ENCODE measurements at regions not wholly inside any gene's neighbourhood (a gene's known extent, or its start where the extent isn't known, plus 50 kb on each side); places are given as distances from the start of the nearest gene placed in this dataset.
"Not testable (repeated sequence)": the region's sequence is repeated elsewhere in the genome, so short reads cannot be mapped to it uniquely, and the experiment has no call there.

GRCh38 chr14:30020271-30020670 lies 92.6 kb upstream of the PRKD1 start:
- H3K27ac Mint-ChIP-seq = no peak overlapping the region
- intact Hi-C loops (cut with DNase I, micrococcal nuclease) = no loop called here
- ChIA-PET POLR2A (no interaction called here), CTCF (interaction anchor here (0.7 kb wide), 1 partner anchor 182 kb away, joined by 4 read pairs; no protein-coding TSS in a partner anchor)
- H3K27me3 Mint-ChIP-seq = no peaks in the 10 kb centered on the region
- DNase-seq (no peak), ATAC-seq (no peak)
- no peak overlapping the region for H3K4me3 Mint-ChIP-seq
- H3K36me3 Mint-ChIP-seq (ENCODE audit: low read depth) = no peaks in the 10 kb centered on the region
- H3K9me3 Mint-ChIP-seq (ENCODE audit: low read depth) = peaks cover 8% of the 10 kb centered on the region
- H3K4me1 Mint-ChIP-seq = no peaks in the 10 kb centered on the region

DNA sequence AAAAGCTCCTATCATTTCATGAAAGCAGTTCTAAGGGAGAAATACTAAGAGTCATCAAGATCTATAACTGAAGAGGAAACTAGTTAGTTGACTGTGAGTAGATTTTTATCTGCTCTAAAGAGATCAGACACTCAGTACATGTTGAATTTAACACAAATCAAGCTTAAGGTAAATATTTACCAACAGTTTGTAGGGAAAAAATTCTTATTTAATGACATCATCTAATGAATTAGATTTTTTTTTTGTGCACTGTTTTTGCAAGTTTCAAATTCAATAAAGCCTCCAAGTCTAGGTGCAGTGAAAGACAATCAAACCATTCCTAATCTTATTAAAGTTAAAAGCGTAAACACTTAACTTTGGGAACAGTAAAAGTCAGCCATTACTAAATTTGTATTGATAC lies 93.0 kb upstream of the PRKD1 start:
- H3K4me3 Mint-ChIP-seq = no peak overlapping the region

GRCh38 chr14:30023350-30023749 lies 95.7 kb upstream of the PRKD1 start:
- H3K36me3 Mint-ChIP-seq (ENCODE audit: low read depth); DNase-seq; H3K4me3 Mint-ChIP-seq; POLR2A ChIA-PET; ATAC-seq; H3K4me1 Mint-ChIP-seq; H3K9me3 Mint-ChIP-seq (ENCODE audit: low read depth); H3K27me3 Mint-ChIP-seq; H3K27ac Mint-ChIP-seq; intact Hi-C loops (cut with DNase I, micrococcal nuclease); CTCF ChIA-PET: not testable (repeated sequence)

More for the DNA sequence above, 93.0 kb upstream of the PRKD1 start:
- POLR2A ChIA-PET = no interaction called here
- Mint-ChIP-seq H3K9me3 (ENCODE audit: low read depth) (peaks cover 8% of the 10 kb centered on the region), H3K27ac (no peak overlapping the region), H3K4me1 (no peaks in the 10 kb centered on the region), H3K27me3 (no peaks in the 10 kb centered on the region), H3K36me3 (ENCODE audit: low read depth) (no peaks in the 10 kb centered on the region)
- no peak for ATAC-seq
- intact Hi-C loops (cut with DNase I, micrococcal nuclease) = no loop called here
- CTCF ChIA-PET = interaction anchor here (0.7 kb wide), 1 partner anchor 183 kb away, joined by 4 read pairs; no protein-coding TSS in a partner anchor
- DNase-seq = no peak

DNA sequence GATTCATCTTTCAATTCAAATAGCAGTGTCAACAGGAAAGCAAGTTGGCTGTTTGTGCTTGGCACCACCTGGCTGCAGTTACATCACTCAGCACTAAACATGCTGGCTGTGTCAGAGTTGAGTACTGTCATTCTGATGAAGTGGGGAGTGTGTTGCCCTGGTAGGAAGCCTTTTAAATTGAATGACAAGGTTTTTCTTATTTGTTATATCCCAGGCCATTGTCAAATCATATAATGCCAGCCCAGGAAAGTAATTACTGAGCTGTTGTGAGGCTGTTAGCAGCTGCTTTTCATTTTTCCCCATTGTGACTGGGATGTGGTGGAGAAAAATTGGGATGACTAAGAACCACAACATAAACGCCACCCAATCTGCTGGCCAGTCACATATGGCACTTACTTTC lies 106.5 kb upstream of the PRKD1 start:
- Mint-ChIP-seq H3K27me3 (no peaks in the 10 kb centered on the region), H3K36me3 (ENCODE audit: low read depth) (no peaks in the 10 kb centered on the region), H3K4me1 (no peaks in the 10 kb centered on the region), H3K27ac (no peak overlapping the region), H3K4me3 (no peak overlapping the region), H3K9me3 (ENCODE audit: low read depth) (peaks cover 16% of the 10 kb centered on the region)
- ChIA-PET POLR2A (no interaction called here), CTCF (no interaction called here)
- no peak for ATAC-seq
- no peak for DNase-seq
- intact Hi-C loops (cut with DNase I, micrococcal nuclease) = no loop called here

GRCh38 chr14:30035361-30035760 lies 107.7 kb upstream of the PRKD1 start:
- intact Hi-C loops (cut with DNase I, micrococcal nuclease) = no loop called here
- no peaks in the 10 kb centered on the region for H3K27me3 Mint-ChIP-seq
- H3K27ac Mint-ChIP-seq = no peak overlapping the region
- ChIA-PET CTCF (no interaction called here), POLR2A (no interaction called here)
- ATAC-seq (no peak), DNase-seq (no peak)
- no peaks in the 10 kb centered on the region for H3K4me1 Mint-ChIP-seq
- H3K9me3 Mint-ChIP-seq (ENCODE audit: low read depth) = peaks cover 12% of the 10 kb centered on the region
- no peaks in the 10 kb centered on the region for H3K36me3 Mint-ChIP-seq (ENCODE audit: low read depth)
- no peak overlapping the region for H3K4me3 Mint-ChIP-seq

DNA sequence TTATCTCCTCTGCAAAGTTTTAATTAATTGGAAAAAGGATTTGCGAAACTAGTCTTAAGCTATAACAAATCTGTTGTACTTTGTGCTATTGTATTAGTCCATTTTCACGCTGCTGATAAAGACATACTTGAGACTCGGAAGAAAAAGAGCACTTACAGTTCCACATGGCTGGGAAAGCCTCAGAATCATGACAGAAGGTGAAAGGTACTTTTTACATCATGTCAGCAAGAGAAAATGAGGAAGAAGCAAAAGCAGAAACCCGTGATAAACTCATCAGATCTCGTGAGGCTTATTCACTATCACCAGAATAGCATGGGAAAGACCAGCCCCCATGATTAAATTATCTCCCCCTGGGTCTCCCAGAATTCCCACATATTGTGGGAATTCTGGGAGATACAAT lies 118.1 kb upstream of the PRKD1 start:
- peaks cover 9% of the 10 kb centered on the region for H3K9me3 Mint-ChIP-seq (ENCODE audit: low read depth)
- H3K4me3 Mint-ChIP-seq = no peak overlapping the region
- H3K36me3 Mint-ChIP-seq (ENCODE audit: low read depth) = no peaks in the 10 kb centered on the region
- no peaks in the 10 kb centered on the region for H3K27me3 Mint-ChIP-seq
- no peaks in the 10 kb centered on the region for H3K4me1 Mint-ChIP-seq
- H3K27ac Mint-ChIP-seq = no peak overlapping the region
- intact Hi-C loops (cut with DNase I, micrococcal nuclease) = no loop called here
- no peak for ATAC-seq
- POLR2A ChIA-PET = no interaction called here
- no peak for DNase-seq
- CTCF ChIA-PET = no interaction called here

DNA sequence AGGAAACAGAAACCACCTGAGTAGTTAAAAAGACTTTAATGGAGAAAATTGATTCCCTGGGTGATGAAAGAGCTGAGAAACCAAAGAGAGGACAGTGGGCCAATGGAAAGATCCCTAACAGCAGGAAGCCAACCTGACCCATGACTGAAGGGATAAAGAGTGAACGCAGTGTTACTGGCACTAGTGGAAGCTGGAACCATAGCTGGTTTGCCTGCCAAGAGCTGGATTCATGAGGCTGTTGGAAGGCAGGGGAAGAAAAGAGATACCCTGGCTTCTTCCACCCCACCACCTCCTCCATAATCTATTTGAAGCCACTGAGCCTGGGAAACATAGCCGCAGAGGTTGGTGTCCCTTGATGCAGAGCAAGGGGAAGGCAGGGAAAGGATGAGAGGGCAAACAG lies 125.5 kb upstream of the PRKD1 start:
- intact Hi-C loops (cut with DNase I, micrococcal nuclease) = no loop called here
- ChIA-PET POLR2A (no interaction called here), CTCF (no interaction called here)
- Mint-ChIP-seq H3K4me3 (no peak overlapping the region), H3K4me1 (no peaks in the 10 kb centered on the region), H3K36me3 (ENCODE audit: low read depth) (no peaks in the 10 kb centered on the region), H3K27me3 (no peaks in the 10 kb centered on the region), H3K27ac (no peak overlapping the region), H3K9me3 (ENCODE audit: low read depth) (peaks cover 7% of the 10 kb centered on the region)
- no peak for ATAC-seq
- no peak for DNase-seq

DNA sequence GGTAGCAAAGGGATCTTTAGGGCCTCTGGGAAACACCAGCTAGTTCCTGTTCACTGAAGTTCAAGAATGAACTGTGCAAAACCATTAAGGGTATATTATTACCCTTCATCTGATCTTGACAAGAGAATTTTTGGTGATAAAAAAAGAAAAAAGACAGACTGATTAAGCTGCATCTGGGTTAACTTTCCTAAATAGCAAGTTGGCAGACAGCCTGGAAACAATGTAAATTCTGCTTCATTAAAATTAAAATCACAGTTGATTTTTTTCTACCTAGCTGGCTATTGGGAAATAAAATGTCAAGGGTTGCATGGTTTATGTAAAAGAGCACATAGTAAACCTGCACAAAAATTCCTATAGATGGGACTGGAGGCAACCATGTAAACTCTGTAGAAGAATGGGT lies 126.6 kb upstream of the PRKD1 start:
- Mint-ChIP-seq H3K36me3 (ENCODE audit: low read depth) (no peaks in the 10 kb centered on the region), H3K27ac (no peak overlapping the region), H3K4me3 (no peak overlapping the region), H3K4me1 (no peaks in the 10 kb centered on the region), H3K9me3 (ENCODE audit: low read depth) (peaks cover 4% of the 10 kb centered on the region), H3K27me3 (no peaks in the 10 kb centered on the region)
- DNase-seq (no peak), ATAC-seq (no peak)
- ChIA-PET POLR2A (no interaction called here), CTCF (interaction anchor here (0.7 kb wide), 1 partner anchor 1966 kb away, joined by 3 read pairs; no protein-coding TSS in a partner anchor)
- intact Hi-C loops (cut with DNase I, micrococcal nuclease) = no loop called here

DNA sequence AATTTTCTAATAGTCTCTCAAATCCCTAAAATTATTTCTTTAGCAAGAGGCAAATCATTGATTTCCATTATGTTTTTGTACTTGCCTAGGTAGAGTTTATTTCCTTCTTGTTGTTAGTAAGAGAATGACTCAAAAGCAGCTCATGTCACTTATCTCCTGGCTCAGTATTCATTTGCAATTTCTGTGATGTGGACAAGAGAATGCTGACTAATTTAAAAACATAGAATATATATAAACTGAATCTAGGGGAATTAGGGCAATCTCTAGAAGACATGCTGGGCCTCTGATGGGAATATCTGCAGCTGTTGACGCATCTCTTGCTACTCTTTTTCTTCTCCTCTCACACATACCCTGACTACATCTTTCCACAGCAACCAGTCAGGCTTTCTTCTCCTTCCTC lies 130.8 kb upstream of the PRKD1 start:
- ChIA-PET CTCF (no interaction called here), POLR2A (no interaction called here)
- no peaks in the 10 kb centered on the region for H3K27me3 Mint-ChIP-seq
- H3K4me1 Mint-ChIP-seq = no peaks in the 10 kb centered on the region
- H3K36me3 Mint-ChIP-seq (ENCODE audit: low read depth) = no peaks in the 10 kb centered on the region
- H3K4me3 Mint-ChIP-seq = no peak overlapping the region
- H3K9me3 Mint-ChIP-seq (ENCODE audit: low read depth) = peaks cover 2% of the 10 kb centered on the region
- intact Hi-C loops (cut with DNase I, micrococcal nuclease) = no loop called here
- ATAC-seq (no peak), DNase-seq (no peak)
- H3K27ac Mint-ChIP-seq = no peak overlapping the region

DNA sequence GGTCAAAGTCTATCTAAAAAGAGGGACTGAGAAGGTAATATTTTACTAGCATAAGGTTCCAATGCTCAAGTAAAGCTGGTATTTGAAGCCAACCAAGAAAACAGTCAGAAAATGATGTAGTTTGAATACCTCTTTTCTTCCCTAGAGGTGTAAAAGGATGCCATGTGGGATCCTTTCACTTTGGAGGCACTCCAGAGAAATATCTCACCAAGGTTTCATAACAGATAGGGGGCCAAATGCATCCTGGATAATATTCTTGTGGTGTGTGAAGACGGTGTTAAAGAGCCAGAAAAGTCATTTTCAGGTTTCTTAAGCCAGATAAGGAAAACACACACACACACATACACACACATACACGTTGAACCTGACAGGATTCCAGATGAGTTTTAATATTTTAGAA lies 136.1 kb upstream of the PRKD1 start:
- Mint-ChIP-seq H3K9me3 (ENCODE audit: low read depth) (peaks cover 4% of the 10 kb centered on the region), H3K4me1 (no peaks in the 10 kb centered on the region), H3K27ac (no peak overlapping the region), H3K36me3 (ENCODE audit: low read depth) (no peaks in the 10 kb centered on the region), H3K27me3 (no peaks in the 10 kb centered on the region), H3K4me3 (no peak overlapping the region)
- intact Hi-C loops (cut with DNase I, micrococcal nuclease) = no loop called here
- no peak for ATAC-seq
- ChIA-PET CTCF (no interaction called here), POLR2A (no interaction called here)
- DNase-seq = no peak

DNA sequence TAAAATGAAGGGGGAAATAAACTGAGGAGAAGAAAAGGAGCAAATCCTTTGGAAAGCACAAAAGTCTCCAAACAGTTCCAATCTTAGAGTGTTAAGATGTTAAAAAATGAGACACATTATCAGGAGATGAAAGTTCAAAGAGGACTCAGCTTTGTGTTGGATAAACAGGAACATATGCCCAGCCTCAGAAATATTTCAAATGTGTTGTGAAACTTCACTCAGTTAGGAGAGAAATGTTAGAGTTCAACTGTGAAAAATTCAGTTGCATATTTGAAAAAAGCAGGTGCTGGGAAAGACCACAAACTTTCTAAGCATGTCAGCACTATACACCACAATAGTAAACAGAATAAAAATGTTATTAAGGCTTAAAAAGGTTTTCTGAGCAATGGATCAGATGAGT lies 136.8 kb upstream of the PRKD1 start:
- Mint-ChIP-seq H3K4me3 (no peak overlapping the region), H3K9me3 (ENCODE audit: low read depth) (peaks cover 4% of the 10 kb centered on the region), H3K27me3 (no peaks in the 10 kb centered on the region), H3K4me1 (no peaks in the 10 kb centered on the region), H3K36me3 (ENCODE audit: low read depth) (no peaks in the 10 kb centered on the region), H3K27ac (no peak overlapping the region)
- DNase-seq (no peak), ATAC-seq (no peak)
- POLR2A ChIA-PET = no interaction called here
- intact Hi-C loops (cut with DNase I, micrococcal nuclease) = no loop called here
- CTCF ChIA-PET = no interaction called here

DNA sequence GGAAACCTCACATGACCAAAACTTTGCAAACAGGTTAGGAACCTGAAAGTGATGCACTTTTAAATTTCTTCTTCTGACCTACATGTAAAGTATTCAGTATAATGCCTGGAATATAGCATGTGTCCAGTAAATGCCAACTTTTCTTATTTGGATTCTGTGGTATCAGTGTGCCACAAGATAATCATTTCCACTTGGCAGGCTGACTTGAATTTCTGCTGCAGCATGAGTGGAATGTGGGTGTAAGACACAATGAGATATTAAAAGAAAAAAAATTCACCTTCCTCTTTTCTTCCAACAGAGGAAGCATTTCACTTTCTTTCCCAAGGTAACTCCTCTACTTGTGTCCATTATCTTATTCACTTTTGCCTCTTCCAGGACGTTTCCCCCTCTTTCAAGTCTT lies 141.9 kb upstream of the PRKD1 start:
- DNase-seq = no peak
- Mint-ChIP-seq H3K4me3 (no peak overlapping the region), H3K9me3 (ENCODE audit: low read depth) (peaks cover 15% of the 10 kb centered on the region), H3K4me1 (no peaks in the 10 kb centered on the region), H3K27ac (no peak overlapping the region), H3K36me3 (ENCODE audit: low read depth) (no peaks in the 10 kb centered on the region), H3K27me3 (no peaks in the 10 kb centered on the region)
- ChIA-PET POLR2A (no interaction called here), CTCF (no interaction called here)
- no peak for ATAC-seq
- intact Hi-C loops (cut with DNase I, micrococcal nuclease) = no loop called here

- ATAC-seq; H3K36me3 Mint-ChIP-seq (ENCODE audit: low read depth); H3K4me3 Mint-ChIP-seq; CTCF ChIA-PET; DNase-seq; H3K27ac Mint-ChIP-seq; intact Hi-C loops (cut with DNase I, micrococcal nuclease); POLR2A ChIA-PET; H3K4me1 Mint-ChIP-seq; H3K27me3 Mint-ChIP-seq: not testable (repeated sequence)
- peaks cover 13% of the 10 kb centered on the region for H3K9me3 Mint-ChIP-seq (ENCODE audit: low read depth)
Measured at GRCh38 chr14:30072454-30072853, 144.8 kb upstream of the PRKD1 start.

Measured in activated CD4-positive, alpha-beta T cell treated with anti-CD3 and anti-CD28 coated beads for 36 hours (primary cell).